NCI-H187 (cell line): ENCODE measurements at regions not wholly inside any gene's neighbourhood (a gene's known extent, or its start where the extent isn't known, plus 50 kb on each side); places are given as distances from the start of the nearest gene placed in this dataset.

ENCODE experiments used
- DNase-seq, 2 experiments: peaks; one replicate each; lab custom pipeline; 2025; lab: John Stamatoyannopoulos, UW

DNA sequence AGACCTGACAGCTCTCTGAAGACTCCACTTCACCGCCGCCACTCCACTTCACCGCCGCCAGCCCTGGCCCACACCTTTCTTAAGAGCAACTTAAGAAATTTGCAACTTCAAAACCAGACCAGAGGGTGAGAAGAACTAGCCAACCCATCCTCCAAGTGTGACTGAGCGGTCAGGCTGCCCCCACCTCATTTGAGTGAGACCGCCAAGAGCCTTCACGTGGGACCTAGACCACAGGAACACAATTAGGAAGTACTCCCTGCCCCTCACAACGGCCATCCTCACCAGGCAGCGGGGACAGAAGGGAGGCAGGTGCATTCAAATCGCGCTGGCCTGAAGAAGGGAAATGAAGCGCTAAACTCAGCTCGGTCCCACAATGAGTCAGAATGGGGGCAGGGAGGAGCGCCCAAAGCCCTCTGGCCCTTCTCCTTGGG, 156.8 kb upstream of the BCL6 start:
- no peak for DNase-seq

- no peak for DNase-seq
These were observed 157.7 kb upstream of the BCL6 start for GRCh38 chr3:187902936-187903335.

GRCh38 chr3:187903697-187904096, 158.4 kb upstream of the BCL6 start:
- no peak for DNase-seq

GRCh38 chr3:187906416-187906815, 161.1 kb upstream of the BCL6 start:
- no peak for DNase-seq

DNA sequence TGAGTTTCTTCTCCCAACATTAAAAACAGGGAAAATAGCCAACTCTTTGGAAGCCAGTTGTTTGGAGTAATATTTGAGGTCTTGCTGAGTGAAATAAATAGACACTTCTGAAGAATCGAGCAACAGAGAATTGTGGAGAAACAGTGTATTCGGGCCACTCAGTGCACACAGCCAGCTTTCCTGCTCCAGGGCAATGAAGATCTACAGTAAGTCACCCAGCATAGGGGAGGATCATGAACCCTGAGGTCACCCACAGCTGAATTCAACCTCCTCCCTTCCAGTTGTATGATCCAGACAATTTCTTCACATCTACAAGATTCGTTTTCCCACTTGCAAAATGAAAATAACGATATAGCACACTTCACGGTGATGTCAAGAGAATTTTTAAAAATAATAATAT, 161.7 kb upstream of the BCL6 start:
- no peak for DNase-seq

- DNase-seq, result no peak
These were observed 164.6 kb upstream of the BCL6 start for GRCh38 chr3:187909866-187910265.

- no peak for DNase-seq
These were observed 166.7 kb upstream of the BCL6 start for GRCh38 chr3:187912007-187912406.

GRCh38 chr3:187913617-187914033, 168.4 kb upstream of the BCL6 start:
- no peak for DNase-seq

DNA sequence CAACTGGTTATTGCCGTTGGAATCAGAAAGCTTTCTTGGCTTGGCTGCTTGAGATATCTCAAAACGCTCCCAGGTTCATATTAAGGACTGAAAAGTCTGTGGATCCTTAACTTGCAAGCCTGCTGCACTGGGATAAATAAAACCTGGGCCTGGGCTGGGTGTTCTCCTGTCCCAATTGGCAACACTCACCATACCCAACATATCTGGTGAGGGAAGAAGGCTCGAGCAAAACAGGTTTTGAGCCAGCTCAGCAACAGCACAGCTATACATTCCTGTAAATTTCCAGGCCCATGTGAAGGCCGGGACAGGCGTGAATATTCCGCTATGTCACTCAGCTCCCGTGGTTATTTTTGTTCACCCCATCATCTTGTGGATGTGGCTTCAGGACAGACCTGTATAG, 169.0 kb upstream of the BCL6 start:
- DNase-seq, result no peak

GRCh38 chr3:187916072-187916471, 170.8 kb upstream of the BCL6 start:
- DNase-seq, result no peak

- DNase-seq, result no peak
These were observed 172.9 kb upstream of the BCL6 start for GRCh38 chr3:187918081-187918644.

GRCh38 chr3:187919048-187919447, 173.8 kb upstream of the BCL6 start:
- no peak for DNase-seq

DNA sequence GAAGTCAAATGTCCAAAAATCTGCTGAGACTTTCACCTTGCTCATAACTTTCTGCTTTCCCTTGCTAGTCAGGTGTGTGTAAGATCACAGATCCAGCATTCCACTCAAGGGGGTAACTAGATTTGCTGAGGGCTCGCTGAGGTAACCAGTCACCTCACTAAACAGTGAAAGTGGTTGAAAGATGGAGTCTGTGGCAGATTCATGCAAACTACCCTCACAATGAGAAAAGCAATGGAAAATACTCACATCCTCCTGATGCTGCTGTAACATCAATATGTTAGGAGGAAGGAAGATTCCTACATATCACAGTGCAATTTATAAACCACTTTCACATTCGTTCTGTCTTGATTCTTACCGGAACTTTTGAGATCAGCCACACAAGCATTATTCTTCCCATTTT, 174.3 kb upstream of the BCL6 start:
- DNase-seq, result no peak

DNA sequence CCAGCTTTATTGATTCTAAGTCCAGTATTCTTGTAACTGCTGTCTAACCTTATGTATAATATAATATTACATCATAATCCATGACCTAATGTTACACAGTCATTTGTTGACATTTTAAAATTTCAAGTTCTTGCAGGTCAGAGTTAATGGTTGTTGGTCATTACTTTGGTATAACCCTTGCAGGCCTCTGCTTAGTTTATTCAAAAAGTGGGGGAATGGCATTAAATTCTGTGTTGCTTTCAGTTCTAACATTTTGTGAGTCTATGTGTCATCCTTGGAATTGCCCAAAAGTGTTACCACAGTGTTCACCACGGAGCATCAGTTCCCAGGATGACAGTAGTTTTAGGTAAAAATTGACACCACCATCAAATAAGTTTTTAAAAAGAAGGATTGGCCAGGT, 174.8 kb upstream of the BCL6 start:
- DNase-seq, result no peak

- no peak for DNase-seq
These were observed 175.6 kb upstream of the BCL6 start for GRCh38 chr3:187920913-187921312.

DNA sequence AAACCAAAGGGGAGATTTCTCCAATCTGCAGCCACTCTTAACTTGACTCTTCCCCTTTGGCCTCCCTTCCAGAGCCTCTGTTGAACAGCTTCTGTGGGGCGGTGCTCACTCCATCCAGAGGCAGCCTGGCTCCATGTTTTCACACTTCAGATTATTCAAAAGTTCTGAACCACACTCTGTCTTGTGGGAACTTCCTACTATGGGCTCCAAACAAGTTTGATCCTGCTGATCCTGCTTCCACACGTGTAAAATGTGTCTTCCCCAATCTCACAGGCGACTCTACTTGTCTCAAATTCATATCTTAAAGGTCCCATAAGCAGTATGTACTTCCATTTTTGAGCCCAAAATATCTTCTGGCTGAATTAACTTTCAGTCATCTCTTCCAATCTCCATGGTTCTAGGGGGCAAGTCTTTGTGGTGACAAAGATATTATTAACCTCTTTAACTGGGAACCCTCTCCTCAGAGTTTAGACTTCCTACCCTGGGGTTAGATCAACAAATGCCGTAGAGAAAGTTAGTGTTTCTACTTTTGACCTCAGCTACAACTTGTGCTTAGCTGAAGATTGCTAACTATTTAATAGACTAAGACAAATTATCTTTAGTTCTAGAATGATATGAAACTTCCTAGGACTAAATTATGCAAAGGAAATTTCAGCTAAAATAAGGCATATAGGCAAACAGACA, 176.3 kb upstream of the BCL6 start:
- no peak for DNase-seq

- DNase-seq, result no peak
These were observed 177.6 kb upstream of the BCL6 start for GRCh38 chr3:187922704-187923416.

- DNase-seq, result no peak
These were observed 179.4 kb upstream of the BCL6 start for GRCh38 chr3:187924651-187925050.

DNA sequence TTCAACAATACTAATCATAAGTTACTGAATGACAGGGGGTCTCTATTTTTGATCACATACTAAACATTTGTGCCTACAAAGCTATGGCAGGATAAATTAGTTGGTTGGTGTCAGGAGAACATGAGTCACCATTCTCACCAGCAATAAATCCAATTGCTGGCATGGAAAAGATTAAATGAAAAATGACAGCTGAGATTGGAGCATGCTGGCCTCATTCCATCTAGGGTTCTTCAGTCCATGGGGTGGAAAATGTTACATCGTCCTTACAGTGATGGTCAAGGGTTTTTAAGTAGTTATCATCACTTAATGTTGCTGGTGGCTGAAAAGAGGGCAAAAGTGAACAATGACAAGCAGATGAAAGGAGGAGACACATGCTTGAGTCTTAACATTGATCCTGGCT, 180.1 kb upstream of the BCL6 start:
- DNase-seq, result no peak

DNA sequence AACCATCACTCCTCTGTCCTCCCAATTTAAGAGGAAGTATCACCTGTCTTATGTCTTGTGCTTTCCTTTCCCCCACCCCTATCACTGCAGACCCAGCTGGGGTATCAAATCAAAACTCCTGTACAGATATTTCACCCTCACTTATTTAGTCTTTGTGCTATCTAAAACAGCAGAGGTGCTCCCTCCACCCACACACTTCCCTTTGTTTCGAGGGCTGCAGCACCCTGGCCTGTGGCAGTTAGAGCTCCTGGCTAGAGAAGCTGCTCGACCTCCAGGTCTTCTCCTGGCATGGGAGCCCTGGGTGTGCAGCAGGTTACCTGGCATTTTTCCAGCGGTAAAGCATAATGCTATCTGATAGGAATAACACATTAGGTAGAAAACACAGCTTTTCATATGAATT, 181.4 kb upstream of the BCL6 start:
- DNase-seq, result no peak

DNA sequence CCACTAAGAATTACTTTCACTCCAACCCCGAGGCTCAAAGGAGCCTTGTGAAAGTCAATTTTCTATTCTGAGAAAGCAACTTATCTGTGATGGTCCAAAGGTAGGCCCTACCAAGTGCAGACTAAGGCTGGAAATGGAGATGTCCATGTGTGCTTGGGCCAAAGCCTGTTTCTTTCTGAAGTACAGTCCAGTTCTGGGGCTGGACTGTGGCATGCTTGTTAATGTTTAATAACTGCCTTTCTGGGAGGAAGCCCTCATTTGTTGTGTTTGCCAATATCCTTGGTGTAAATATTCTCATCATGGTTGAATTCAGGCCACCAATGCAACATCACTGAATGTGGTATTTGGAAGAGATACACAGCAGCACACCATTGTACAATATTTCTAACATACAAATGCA, 182.3 kb upstream of the BCL6 start:
- DNase-seq, result no peak

GRCh38 chr3:187929112-187929816, 184.0 kb upstream of the BCL6 start:
- no peak for DNase-seq

- DNase-seq, result no peak
These were observed 184.8 kb upstream of the BCL6 start for GRCh38 chr3:187930021-187930420.
